Stimulated activated naive B cell treated with anti-CD40 and anti-IgM and Interleukin-4, amounts not matched to agents 10 μg/mL and 1 μg/mL and 100 μg/mL, for 72 hours (primary cell): ENCODE measurements at regions not wholly inside any gene's neighbourhood (a gene's known extent, or its start where the extent isn't known, plus 50 kb on each side); places are given as distances from the start of the nearest gene placed in this dataset.
"Not testable (repeated sequence)": the region's sequence is repeated elsewhere in the genome, so short reads cannot be mapped to it uniquely, and the experiment has no call there.

Source experiments
- ATAC-seq, 2 donors: fragments of 150-1000 bp; cut with Tn5 transposase; replicated peaks; 2 replicates each; pipeline ENCODE4 v1.10.0; 2021; ENCODE audit warnings: moderate library complexity in 1 of 2
- DNase-seq: peaks from one replicate; pipeline ENCODE4 v3.0.0; 2021
- H3K27ac Mint-ChIP-seq: one replicate; pipeline ENCODE4 v1.8.0; 2022; ENCODE audit warnings: mild to moderate bottlenecking, mixed read lengths
- H3K27me3 Mint-ChIP-seq, 2 donors: one replicate each; pipeline ENCODE4 v1.8.0; 2022; ENCODE audit warnings: mixed read lengths in 2 of 2
- H3K36me3 Mint-ChIP-seq, 2 donors: one replicate each; pipeline ENCODE4 v1.8.0; 2022; ENCODE audit warnings: mixed read lengths in 2 of 2, mild to moderate bottlenecking in 1 of 2
- H3K4me1 Mint-ChIP-seq, 2 donors: one replicate each; pipeline ENCODE4 v1.8.0; 2022; ENCODE audit warnings: mixed read lengths in 2 of 2, mild to moderate bottlenecking in 1 of 2
- H3K4me3 Mint-ChIP-seq, 2 donors: one replicate each; pipeline ENCODE4 v1.8.0; 2022; ENCODE audit warnings: mild to moderate bottlenecking in 2 of 2, mixed read lengths in 2 of 2, moderate library complexity in 1 of 2
- H3K9me3 Mint-ChIP-seq, 2 donors: one replicate each; pipeline ENCODE4 v1.8.0; 2022; ENCODE audit warnings: mixed read lengths in 2 of 2, mild to moderate bottlenecking in 1 of 2

GRCh38 chr6:104676679-104677078, 183.0 kb downstream of the HACE1 start:
- not testable (repeated sequence) for H3K4me3 Mint-ChIP-seq, ATAC-seq, H3K27ac Mint-ChIP-seq, H3K36me3 Mint-ChIP-seq, H3K27me3 Mint-ChIP-seq, DNase-seq, H3K4me1 Mint-ChIP-seq
- H3K9me3 Mint-ChIP-seq: peaks cover 19 to 24% of the 10 kb centered on the region in 2 donors

GRCh38 chr6:104675161-104675560, 184.6 kb downstream of the HACE1 start:
- DNase-seq, H3K4me1 Mint-ChIP-seq, H3K4me3 Mint-ChIP-seq, H3K27me3 Mint-ChIP-seq, H3K27ac Mint-ChIP-seq, ATAC-seq, H3K36me3 Mint-ChIP-seq: not testable (repeated sequence)
- H3K9me3 Mint-ChIP-seq: peaks cover 19 to 24% of the 10 kb centered on the region in 2 donors

- DNase-seq, H3K36me3 Mint-ChIP-seq, H3K27me3 Mint-ChIP-seq, H3K4me1 Mint-ChIP-seq, H3K27ac Mint-ChIP-seq, ATAC-seq, H3K4me3 Mint-ChIP-seq: not testable (repeated sequence)
- peaks cover 16 to 19% of the 10 kb centered on the region in 2 donors for H3K9me3 Mint-ChIP-seq
These were observed 186.6 kb downstream of the HACE1 start for GRCh38 chr6:104673078-104673477.

- not testable (repeated sequence) for H3K36me3 Mint-ChIP-seq, H3K4me3 Mint-ChIP-seq, H3K27ac Mint-ChIP-seq, H3K27me3 Mint-ChIP-seq, H3K4me1 Mint-ChIP-seq, ATAC-seq, DNase-seq
- H3K9me3 Mint-ChIP-seq: peaks cover 16 to 19% of the 10 kb centered on the region in 2 donors
These were observed 188.2 kb downstream of the HACE1 start for GRCh38 chr6:104671591-104671891.

GRCh38 chr6:104670834-104671590, 188.7 kb downstream of the HACE1 start:
- H3K27ac Mint-ChIP-seq, H3K4me1 Mint-ChIP-seq, H3K4me3 Mint-ChIP-seq, H3K27me3 Mint-ChIP-seq, ATAC-seq, H3K36me3 Mint-ChIP-seq, DNase-seq: not testable (repeated sequence)
- H3K9me3 Mint-ChIP-seq: peaks cover 16 to 20% of the 10 kb centered on the region in 2 donors

- Mint-ChIP-seq H3K27ac (no peak overlapping the region), H3K4me1 (no peaks in the 10 kb centered on the region), H3K4me3 (no peak overlapping the region), H3K9me3 (peaks cover 17 to 19% of the 10 kb centered on the region in 2 donors), H3K36me3 (peaks cover 0 to 3% of the 10 kb centered on the region in 2 donors), H3K27me3 (no peaks in the 10 kb centered on the region)
- no peak for ATAC-seq
- DNase-seq: no peak
These were observed 190.2 kb downstream of the HACE1 start for GRCh38 chr6:104669483-104669882.

- H3K27me3 Mint-ChIP-seq: peaks cover 0 to 5% of the 10 kb centered on the region in 2 donors
- ATAC-seq (no peak), DNase-seq (no peak)
- no peak overlapping the region for H3K4me3 Mint-ChIP-seq
- no peaks in the 10 kb centered on the region for H3K36me3 Mint-ChIP-seq
- peaks cover 0 to 5% of the 10 kb centered on the region in 2 donors for H3K4me1 Mint-ChIP-seq
- no peak overlapping the region for H3K27ac Mint-ChIP-seq
- H3K9me3 Mint-ChIP-seq: peaks cover 0 to 5% of the 10 kb centered on the region in 2 donors
These were observed 203.5 kb downstream of the HACE1 start for GRCh38 chr6:104656235-104656634.

GRCh38 chr6:104653781-104654180, 205.9 kb downstream of the HACE1 start:
- H3K36me3 Mint-ChIP-seq: no peaks in the 10 kb centered on the region
- no peak overlapping the region for H3K4me3 Mint-ChIP-seq
- ATAC-seq (no peak), DNase-seq (no peak)
- peaks cover 0 to 4% of the 10 kb centered on the region in 2 donors for H3K9me3 Mint-ChIP-seq
- no peak overlapping the region for H3K27ac Mint-ChIP-seq
- peaks cover 0 to 5% of the 10 kb centered on the region in 2 donors for H3K4me1 Mint-ChIP-seq
- H3K27me3 Mint-ChIP-seq: peaks cover 0 to 5% of the 10 kb centered on the region in 2 donors

GRCh38 chr6:104648347-104648746, 211.4 kb downstream of the HACE1 start:
- no peak overlapping the region for H3K27ac Mint-ChIP-seq

GRCh38 chr6:104644848-104645247, 214.9 kb downstream of the HACE1 start:
- no peak overlapping the region for H3K27ac Mint-ChIP-seq

More at GRCh38 chr6:104648347-104648746, 211.4 kb downstream of the HACE1 start:
- ATAC-seq: no peak
- no peak for DNase-seq
- peaks cover 0 to 2% of the 10 kb centered on the region in 2 donors for H3K4me1 Mint-ChIP-seq
- no peaks in the 10 kb centered on the region for H3K36me3 Mint-ChIP-seq
- no peaks in the 10 kb centered on the region for H3K9me3 Mint-ChIP-seq
- H3K4me3 Mint-ChIP-seq: no peak overlapping the region
- no peaks in the 10 kb centered on the region for H3K27me3 Mint-ChIP-seq

GRCh38 chr6:104642871-104643270, 216.8 kb downstream of the HACE1 start:
- ATAC-seq (no peak), DNase-seq (no peak)
- no peak overlapping the region for H3K4me3 Mint-ChIP-seq
- no peaks in the 10 kb centered on the region for H3K36me3 Mint-ChIP-seq
- no peak overlapping the region for H3K27ac Mint-ChIP-seq
- H3K9me3 Mint-ChIP-seq: no peaks in the 10 kb centered on the region
- no peaks in the 10 kb centered on the region for H3K27me3 Mint-ChIP-seq
- H3K4me1 Mint-ChIP-seq: peaks cover 4 to 24% of the 10 kb centered on the region in 2 donors

More at GRCh38 chr6:104644848-104645247, 214.9 kb downstream of the HACE1 start:
- Mint-ChIP-seq H3K4me1 (peaks cover 3 to 15% of the 10 kb centered on the region in 2 donors), H3K36me3 (no peaks in the 10 kb centered on the region), H3K4me3 (no peak overlapping the region), H3K27me3 (no peaks in the 10 kb centered on the region), H3K9me3 (no peaks in the 10 kb centered on the region)
- ATAC-seq (no peak), DNase-seq (no peak)

GRCh38 chr6:104640761-104641160, 219.0 kb downstream of the HACE1 start:
- Mint-ChIP-seq H3K4me3 (no peak overlapping the region), H3K27ac (no peak overlapping the region), H3K36me3 (no peaks in the 10 kb centered on the region), H3K27me3 (no peaks in the 10 kb centered on the region), H3K4me1 (peaks cover 4 to 30% of the 10 kb centered on the region in 2 donors), H3K9me3 (no peaks in the 10 kb centered on the region)
- no peak for ATAC-seq
- DNase-seq: no peak

- no peaks in the 10 kb centered on the region for H3K27me3 Mint-ChIP-seq
- H3K4me1 Mint-ChIP-seq: peaks cover 4 to 30% of the 10 kb centered on the region in 2 donors
- no peaks in the 10 kb centered on the region for H3K36me3 Mint-ChIP-seq
- no peaks in the 10 kb centered on the region for H3K9me3 Mint-ChIP-seq
- ATAC-seq (no peak), DNase-seq (no peak)
- H3K27ac Mint-ChIP-seq: peak overlapping the region; percentile 37
- H3K4me3 Mint-ChIP-seq: no peak overlapping the region
These were observed 219.5 kb downstream of the HACE1 start for GRCh38 chr6:104640150-104640700.

GRCh38 chr6:104639668-104640067, 220.1 kb downstream of the HACE1 start:
- ATAC-seq (peak; percentile 85 to 88), DNase-seq (no peak)
- Mint-ChIP-seq H3K36me3 (no peaks in the 10 kb centered on the region), H3K4me1 (peaks cover 4 to 30% of the 10 kb centered on the region in 2 donors), H3K27me3 (no peaks in the 10 kb centered on the region), H3K9me3 (peaks cover 0 to 3% of the 10 kb centered on the region in 2 donors), H3K27ac (no peak overlapping the region), H3K4me3 (no peak overlapping the region)

- Mint-ChIP-seq H3K36me3 (no peaks in the 10 kb centered on the region), H3K27me3 (no peaks in the 10 kb centered on the region)
- ATAC-seq: no peak
These were observed 220.9 kb downstream of the HACE1 start for GRCh38 chr6:104638841-104639290.

More at GRCh38 chr6:104638841-104639290, 220.9 kb downstream of the HACE1 start:
- Mint-ChIP-seq H3K27ac (no peak overlapping the region), H3K4me1 (peaks cover 4 to 30% of the 10 kb centered on the region in 2 donors), H3K9me3 (peaks cover 0 to 3% of the 10 kb centered on the region in 2 donors), H3K4me3 (no peak overlapping the region)
- no peak for DNase-seq
